Stimulated activated CD4-positive, alpha-beta T cell treated with anti-CD3 and anti-CD28 coated beads, Interleukin-1b, Interleukin-23, amount 100 ng/mL, for 48 hours (primary cell): ENCODE measurements at regions not wholly inside any gene's neighbourhood (a gene's known extent, or its start where the extent isn't known, plus 50 kb on each side); places are given as distances from the start of the nearest gene placed in this dataset.

Source experiments
- DNase-seq: peaks from one replicate; pipeline ENCODE4 v3.0.0-alpha.2; 2020

- DNase-seq, result no peak
These were observed 135.4 kb upstream of the ATP1B1 start for GRCh38 chr1:168970926-168971659.

GRCh38 chr1:168972225-168972624, 134.3 kb upstream of the ATP1B1 start:
- DNase-seq, result no peak

GRCh38 chr1:168972887-168973286, 133.6 kb upstream of the ATP1B1 start:
- DNase-seq, result no peak

- no peak for DNase-seq
These were observed 132.4 kb upstream of the ATP1B1 start for GRCh38 chr1:168974117-168974516.

DNA sequence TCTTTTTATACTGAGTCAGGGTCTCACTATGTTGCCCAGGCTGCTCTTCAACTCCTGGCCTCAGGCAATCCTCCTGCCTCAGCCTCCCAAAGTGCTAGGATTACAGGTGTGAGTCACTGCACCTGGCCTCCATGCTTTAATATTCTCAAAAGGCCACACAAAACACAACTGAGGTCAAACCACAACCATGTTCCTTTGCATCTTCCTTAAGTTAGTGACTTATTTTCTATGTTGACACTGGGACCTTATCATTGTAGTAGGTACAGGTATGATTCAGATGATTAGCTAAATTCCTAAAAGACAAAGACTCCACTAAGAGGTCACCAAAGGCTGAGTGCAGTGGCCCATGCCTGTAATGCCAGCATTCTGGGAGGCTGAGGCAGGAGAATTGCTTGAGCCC, 131.9 kb upstream of the ATP1B1 start:
- no peak for DNase-seq

DNA sequence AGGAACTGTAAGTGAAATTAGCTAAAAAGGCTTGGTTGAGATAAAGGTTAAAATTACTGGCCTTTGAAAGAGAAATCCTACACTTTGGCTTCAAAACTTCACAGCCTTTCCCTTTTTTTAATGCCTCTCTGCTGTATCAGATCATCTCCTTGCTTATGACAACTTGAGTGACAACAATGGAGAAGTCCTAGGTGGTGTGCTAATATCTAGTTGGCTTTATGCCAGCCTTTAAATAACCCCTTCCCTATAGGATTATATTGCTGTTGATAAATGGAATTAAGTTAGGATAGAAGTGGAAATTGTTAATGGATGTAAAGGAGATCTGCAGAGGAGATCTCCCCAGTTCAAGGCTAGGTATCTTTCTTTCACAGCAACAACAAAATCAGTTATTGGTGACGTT, 130.2 kb upstream of the ATP1B1 start:
- DNase-seq, result no peak

DNA sequence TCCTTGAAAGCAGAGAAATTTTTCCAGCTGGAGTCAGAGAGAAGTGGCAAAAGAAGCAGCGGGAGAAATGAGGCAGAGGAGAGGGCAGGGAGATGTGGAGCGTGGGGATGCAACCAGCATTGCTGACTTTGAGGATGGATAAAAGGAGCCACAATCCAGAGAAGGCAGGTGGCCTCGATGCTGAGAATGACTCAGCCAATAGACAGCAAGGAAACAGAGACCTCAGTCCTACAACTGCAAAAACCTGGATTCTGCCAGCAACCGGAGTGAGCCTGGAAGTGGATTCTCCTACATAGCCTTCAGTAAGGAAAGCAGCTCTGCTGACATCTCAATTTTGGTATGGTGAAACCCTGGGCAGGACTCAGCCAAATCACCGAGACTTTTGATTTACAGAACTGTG, 128.9 kb upstream of the ATP1B1 start:
- DNase-seq, result no peak

GRCh38 chr1:168979276-168979675, 127.2 kb upstream of the ATP1B1 start:
- no peak for DNase-seq

DNA sequence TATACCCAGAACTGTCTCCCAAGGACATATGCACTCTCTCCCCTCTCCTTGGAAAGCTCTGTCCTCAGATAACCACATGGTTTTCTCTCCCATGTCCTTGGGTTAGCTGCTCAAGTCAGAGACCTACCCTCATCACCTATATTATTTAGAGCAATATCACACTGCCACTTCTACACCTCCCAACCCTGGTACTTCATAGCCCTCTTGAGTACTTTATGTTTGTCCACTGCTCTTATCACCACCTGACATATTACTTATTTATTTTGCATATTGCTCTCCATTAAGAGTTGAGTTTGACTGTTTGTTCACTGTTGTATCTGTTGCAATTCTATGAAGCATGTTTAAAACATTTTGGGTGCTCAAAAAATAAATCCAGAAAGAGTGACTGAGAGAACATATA, 126.3 kb upstream of the ATP1B1 start:
- no peak for DNase-seq

DNA sequence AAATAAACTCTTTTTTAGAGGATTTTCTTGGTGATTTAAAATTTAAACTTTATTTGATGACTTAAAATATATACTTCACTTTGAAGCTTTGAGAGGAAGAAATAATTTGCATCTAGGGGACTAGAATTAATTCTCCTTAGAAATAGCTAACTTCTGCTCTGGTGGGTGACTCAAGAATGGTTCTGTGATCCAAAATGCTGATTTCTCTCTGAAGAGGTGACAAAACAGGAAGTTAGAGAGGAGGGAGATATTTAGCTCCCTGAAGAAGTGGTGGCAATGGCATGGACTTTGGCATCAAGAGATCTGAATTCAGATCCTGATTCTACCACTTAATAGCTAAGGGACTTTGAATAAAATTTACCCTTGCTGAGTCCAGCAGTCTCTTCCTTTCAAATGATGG, 125.8 kb upstream of the ATP1B1 start:
- DNase-seq, result no peak

DNA sequence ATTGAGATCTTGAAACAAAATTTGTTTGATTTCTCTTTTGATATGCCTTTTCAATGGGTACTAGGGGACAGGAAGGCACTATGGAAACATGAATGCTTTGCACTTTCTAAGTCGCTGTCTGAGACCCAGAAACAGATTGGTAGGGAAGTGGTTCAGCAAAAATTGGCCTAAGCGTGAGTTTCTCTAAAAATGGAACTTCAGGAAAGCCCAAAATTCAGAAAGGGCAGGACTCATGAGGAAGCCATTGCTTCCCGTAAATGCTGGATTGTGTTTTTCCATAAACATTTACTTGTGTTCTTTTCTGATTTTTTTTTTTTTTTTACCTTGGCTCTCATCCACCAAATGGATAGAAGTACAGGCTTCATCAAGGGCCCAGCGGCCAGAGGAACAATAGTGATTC, 123.7 kb upstream of the ATP1B1 start:
- no peak for DNase-seq

DNA sequence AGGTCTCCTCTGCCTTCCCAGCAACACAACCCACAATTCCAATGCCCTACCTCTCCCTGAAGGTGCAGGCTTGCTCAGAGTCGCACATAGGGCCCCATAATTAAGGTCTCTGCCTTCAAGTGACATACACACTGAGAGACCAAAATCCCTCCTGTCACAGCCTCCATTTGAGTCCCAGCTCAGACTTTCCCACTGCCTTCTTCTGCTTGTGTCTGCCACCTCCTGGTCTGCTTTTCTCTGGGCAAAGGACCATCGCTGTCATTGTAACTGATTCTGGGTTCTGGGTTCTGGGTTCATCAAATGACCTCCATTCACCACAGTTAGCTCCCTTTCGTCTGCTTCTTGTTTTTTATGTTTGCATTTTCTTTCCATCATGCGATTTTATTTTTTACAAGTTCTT, 119.2 kb upstream of the ATP1B1 start:
- DNase-seq, result no peak

DNA sequence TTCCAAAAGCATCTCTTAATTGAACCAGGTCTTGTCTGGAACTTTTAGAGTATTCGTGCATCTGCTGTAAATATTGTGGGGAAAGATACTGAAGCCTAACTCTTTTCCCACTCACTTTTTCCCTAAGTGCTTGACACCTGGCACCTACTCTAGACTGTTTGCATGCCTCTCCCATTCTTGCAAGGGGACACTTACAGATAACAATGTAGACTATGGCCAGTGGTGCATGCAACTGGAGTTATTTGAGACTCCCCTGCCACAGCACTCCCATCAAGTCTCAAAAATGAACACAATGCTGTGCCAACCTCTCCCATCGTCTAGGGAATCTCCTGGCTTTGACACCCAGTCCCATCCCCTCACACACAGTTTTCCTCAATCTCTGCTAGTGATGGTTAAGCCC, 118.6 kb upstream of the ATP1B1 start:
- DNase-seq, result no peak

GRCh38 chr1:168989985-168990384, 116.5 kb upstream of the ATP1B1 start:
- no peak for DNase-seq

DNA sequence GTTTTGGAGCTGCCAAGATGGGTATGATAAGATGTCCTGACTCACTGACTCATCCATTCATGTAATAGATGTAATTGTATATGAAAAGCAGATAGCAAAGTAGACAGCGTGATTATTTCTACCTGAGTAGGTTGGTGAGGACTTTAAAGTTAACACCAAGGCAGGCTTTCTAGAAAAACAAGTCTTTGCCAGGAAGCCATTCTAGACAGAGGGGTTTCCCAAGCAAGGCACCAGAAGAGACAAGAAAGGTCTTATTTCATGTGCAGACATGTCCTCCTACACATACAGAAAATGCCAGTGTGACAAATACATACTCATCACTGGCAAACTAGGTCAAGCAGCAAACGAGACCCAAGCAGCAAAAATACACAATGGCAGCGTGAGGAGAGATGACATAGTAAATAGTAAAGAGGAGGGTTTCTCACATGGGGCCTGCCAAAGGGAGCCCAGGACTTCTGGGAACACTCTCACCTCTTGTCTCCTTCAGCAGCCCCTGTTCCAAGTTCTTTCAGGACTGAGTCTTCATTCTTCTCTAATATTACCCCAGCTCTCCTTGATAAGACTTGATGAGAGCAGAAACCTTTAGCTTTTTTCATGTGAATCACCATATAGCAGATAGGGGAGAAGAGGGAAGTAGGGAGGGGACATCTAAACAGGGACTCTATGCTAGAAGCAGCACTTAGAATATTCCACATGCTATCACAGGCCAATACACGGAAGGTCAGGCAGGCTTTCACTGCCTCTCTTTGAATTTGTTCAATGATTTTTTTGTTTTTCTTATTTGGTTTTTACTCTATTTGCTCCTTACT, 114.6 kb upstream of the ATP1B1 start:
- peak; percentile 31 for DNase-seq

GRCh38 chr1:169001353-169001752, 105.1 kb upstream of the ATP1B1 start:
- DNase-seq, result no peak

GRCh38 chr1:169003864-169004516, 102.5 kb upstream of the ATP1B1 start:
- no peak for DNase-seq

GRCh38 chr1:169005776-169006175, 100.7 kb upstream of the ATP1B1 start:
- no peak for DNase-seq

DNA sequence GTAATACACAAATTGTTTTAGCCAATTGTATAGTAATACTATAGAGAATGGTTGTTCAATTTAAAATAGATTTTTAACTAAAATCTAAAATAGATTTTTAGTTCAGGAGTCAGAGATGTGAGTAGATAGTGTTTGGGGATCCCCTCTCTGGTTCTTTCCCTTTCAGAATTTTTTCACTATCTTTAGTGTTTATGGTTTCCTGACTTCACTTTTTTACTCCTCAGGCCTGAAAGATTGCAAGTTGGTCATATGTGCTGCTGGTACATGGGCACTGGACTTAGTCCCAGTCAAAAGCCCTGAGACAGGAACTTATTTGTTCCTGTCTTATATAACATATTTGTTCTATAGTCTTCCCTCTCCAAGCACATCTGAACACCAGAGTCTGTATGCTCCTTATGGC, 96.8 kb upstream of the ATP1B1 start:
- no peak for DNase-seq

- no peak for DNase-seq
These were observed 94.1 kb upstream of the ATP1B1 start for GRCh38 chr1:169012416-169012815.

DNA sequence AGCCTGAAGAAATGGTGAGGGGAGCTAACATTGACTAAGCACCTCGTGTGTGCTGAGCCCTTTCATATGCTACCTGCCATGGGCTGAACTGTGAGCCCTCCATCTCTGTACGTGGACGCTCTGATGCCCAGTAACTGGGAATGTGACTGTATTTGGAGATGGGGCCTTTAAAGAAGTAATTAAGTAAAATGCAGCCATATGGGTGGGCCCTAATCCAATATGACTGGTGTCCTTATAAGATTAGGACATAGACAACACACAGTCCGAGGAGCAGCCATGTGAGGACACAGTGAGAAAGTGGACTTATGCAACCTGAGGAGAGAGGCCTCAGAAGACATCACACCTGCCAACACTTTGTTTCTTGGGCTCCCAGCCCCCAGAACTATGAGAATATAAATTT, 92.7 kb upstream of the ATP1B1 start:
- DNase-seq, result no peak

- DNase-seq, result no peak
These were observed 91.0 kb upstream of the ATP1B1 start for GRCh38 chr1:169015464-169015863.

DNA sequence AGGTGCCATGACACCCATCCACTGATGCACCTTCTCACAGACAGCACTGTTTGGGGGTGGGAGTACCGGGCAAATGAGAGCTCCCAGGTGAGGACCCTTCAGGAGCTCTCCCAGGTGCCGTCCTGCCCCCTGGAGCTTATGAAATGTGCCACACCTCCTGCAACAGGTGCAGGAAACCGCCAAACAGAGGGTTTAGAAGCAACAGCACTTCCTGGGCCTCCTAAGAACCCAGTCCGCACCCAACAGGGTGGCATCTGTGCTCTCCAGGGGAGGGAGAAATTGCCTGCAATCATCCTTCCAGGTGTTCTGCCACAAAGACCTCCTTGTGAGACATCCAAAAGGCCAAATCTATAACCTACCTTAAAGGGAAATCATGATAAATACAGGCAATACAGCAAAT, 87.7 kb upstream of the ATP1B1 start:
- DNase-seq, result no peak

DNA sequence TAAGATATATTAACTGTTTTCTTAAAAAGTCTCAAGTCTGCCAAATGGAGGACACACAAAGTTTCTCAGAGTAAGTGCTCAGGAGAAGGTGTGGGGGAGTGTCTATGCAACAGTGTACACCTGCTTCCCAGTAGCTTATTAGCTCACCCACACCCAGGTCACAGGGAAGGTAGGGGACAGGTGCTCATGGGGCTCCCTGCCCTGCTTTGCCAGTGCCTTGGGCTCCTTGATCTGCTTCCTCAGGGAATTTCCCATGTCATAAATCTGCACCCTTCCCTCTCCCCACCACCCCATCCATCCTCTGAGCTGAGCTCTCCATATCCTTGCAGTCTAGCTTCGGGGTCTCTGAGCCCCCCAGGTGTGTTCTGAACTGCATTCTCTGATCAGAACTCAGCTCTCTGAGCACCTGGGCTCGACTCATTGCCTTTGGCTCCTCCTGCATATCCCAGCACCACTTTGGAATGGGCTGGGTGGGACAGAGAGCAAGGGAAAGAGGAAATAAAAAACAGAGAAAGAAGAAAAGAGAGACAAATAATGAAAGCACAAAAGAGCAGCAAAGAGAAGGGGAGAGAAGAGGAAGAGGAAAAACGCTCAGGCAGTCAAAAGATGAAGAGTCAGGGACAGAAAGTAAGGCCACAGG, 87.0 kb upstream of the ATP1B1 start:
- DNase-seq, result no peak
